Muscle layer of duodenum (tissue), 2 donors: ENCODE measurements at regions not wholly inside any gene's neighbourhood (a gene's known extent, or its start where the extent isn't known, plus 50 kb on each side); places are given as distances from the start of the nearest gene placed in this dataset.
"Not testable (repeated sequence)": the region's sequence is repeated elsewhere in the genome, so short reads cannot be mapped to it uniquely, and the experiment has no call there.

Experiments
- H3K27ac ChIP-seq: one replicate; pipeline ENCODE4 v1.7.0; 2013; ENCODE audit warnings: mild to moderate bottlenecking, low read length
- H3K27me3 ChIP-seq: one replicate; pipeline ENCODE4 v1.7.0; 2013; ENCODE audit warnings: low read depth, mild to moderate bottlenecking, control low read depth, low read length
- H3K36me3 ChIP-seq, 2 donors: one replicate each; pipeline ENCODE4 v1.7.0; 2013; ENCODE audit warnings: low read length in 2 of 2, control low read depth in 1 of 2, mild to moderate bottlenecking in 1 of 2; ENCODE audit not compliant: insufficient read depth in 2 of 2, control insufficient read depth in 1 of 2
- H3K4me1 ChIP-seq, 2 donors: one replicate each; pipeline ENCODE4 v1.7.0; 2013; ENCODE audit warnings: low read length in 2 of 2, mild to moderate bottlenecking in 2 of 2, control low read depth in 1 of 2, moderate library complexity in 1 of 2; ENCODE audit not compliant: insufficient read depth in 2 of 2, control insufficient read depth in 1 of 2
- H3K4me3 ChIP-seq, 2 donors: one replicate each; pipeline ENCODE4 v1.7.0; 2013; ENCODE audit warnings: low read length in 2 of 2, low read depth in 1 of 2, mild to moderate bottlenecking in 1 of 2
- H3K9me3 ChIP-seq, 2 donors: one replicate each; pipeline ENCODE4 v1.7.0; 2013; ENCODE audit warnings: low read length in 2 of 2, control low read depth in 1 of 2, mild to moderate bottlenecking in 1 of 2; ENCODE audit not compliant: control insufficient read depth in 1 of 2
- donor health status: healthy.

GRCh38 chr16:27600381-27600780 is 50.4 kb downstream of the KATNIP start:
- Histone ChIP-seq H3K4me3 (no peak overlapping the region), H3K4me1 (no peaks in the 10 kb centered on the region), H3K36me3 (peaks cover 0 to 10% of the 10 kb centered on the region in 2 donors), H3K9me3 (no peaks in the 10 kb centered on the region), H3K27me3 (no peaks in the 10 kb centered on the region), H3K27ac (no peak overlapping the region)

GRCh38 chr16:27602103-27602502 is 52.2 kb downstream of the KATNIP start:
- Histone ChIP-seq H3K36me3 (peaks cover 0 to 13% of the 10 kb centered on the region in 2 donors), H3K27me3 (no peaks in the 10 kb centered on the region), H3K9me3 (no peaks in the 10 kb centered on the region), H3K27ac (no peak overlapping the region), H3K4me1 (no peaks in the 10 kb centered on the region), H3K4me3 (no peak overlapping the region)

- H3K27me3 ChIP-seq, H3K36me3 ChIP-seq, H3K9me3 ChIP-seq, H3K4me1 ChIP-seq, H3K4me3 ChIP-seq, H3K27ac ChIP-seq: not testable (repeated sequence)
Observed at GRCh38 chr16:27605500-27606106, 55.7 kb downstream of the KATNIP start.

GRCh38 chr16:27611340-27611739 is 61.4 kb downstream of the KATNIP start:
- Histone ChIP-seq H3K36me3 (peaks cover 0 to 9% of the 10 kb centered on the region in 2 donors), H3K27me3 (no peaks in the 10 kb centered on the region), H3K27ac (no peak overlapping the region), H3K4me1 (no peaks in the 10 kb centered on the region), H3K4me3 (no peak overlapping the region), H3K9me3 (no peaks in the 10 kb centered on the region)

- H3K4me3 ChIP-seq, result no peak overlapping the region
- no peaks in the 10 kb centered on the region for H3K4me1 ChIP-seq
- no peaks in the 10 kb centered on the region for H3K9me3 ChIP-seq
- H3K36me3 ChIP-seq, result no peaks in the 10 kb centered on the region
- H3K27ac ChIP-seq, result no peak overlapping the region
- no peaks in the 10 kb centered on the region for H3K27me3 ChIP-seq
Observed at GRCh38 chr16:27613238-27613791, 63.4 kb downstream of the KATNIP start.

- H3K36me3 ChIP-seq, result peaks cover 0 to 11% of the 10 kb centered on the region in 2 donors
- H3K9me3 ChIP-seq, result no peaks in the 10 kb centered on the region
- H3K27ac ChIP-seq, result no peak overlapping the region
- no peaks in the 10 kb centered on the region for H3K4me1 ChIP-seq
- H3K27me3 ChIP-seq, result no peaks in the 10 kb centered on the region
- no peak overlapping the region for H3K4me3 ChIP-seq
Observed at GRCh38 chr16:27617665-27618064, 67.7 kb downstream of the KATNIP start.

GRCh38 chr16:27618165-27618564 is 68.2 kb downstream of the KATNIP start:
- H3K27me3 ChIP-seq, result no peaks in the 10 kb centered on the region
- H3K27ac ChIP-seq, result no peak overlapping the region
- H3K4me3 ChIP-seq, result no peak overlapping the region
- no peaks in the 10 kb centered on the region for H3K4me1 ChIP-seq
- H3K9me3 ChIP-seq, result no peaks in the 10 kb centered on the region
- H3K36me3 ChIP-seq, result peaks cover 0 to 15% of the 10 kb centered on the region in 2 donors

GRCh38 chr16:27618606-27619327 is 68.8 kb downstream of the KATNIP start:
- Histone ChIP-seq H3K9me3 (no peaks in the 10 kb centered on the region), H3K4me1 (no peaks in the 10 kb centered on the region), H3K4me3 (no peak overlapping the region), H3K27me3 (no peaks in the 10 kb centered on the region), H3K27ac (no peak overlapping the region), H3K36me3 (peaks cover 0 to 15% of the 10 kb centered on the region in 2 donors)

GRCh38 chr16:27620541-27620940 is 70.6 kb downstream of the KATNIP start:
- Histone ChIP-seq H3K27ac (no peak overlapping the region), H3K4me1 (peaks cover 5 to 8% of the 10 kb centered on the region in 2 donors), H3K36me3 (peaks cover 0 to 15% of the 10 kb centered on the region in 2 donors), H3K9me3 (no peaks in the 10 kb centered on the region), H3K27me3 (no peaks in the 10 kb centered on the region), H3K4me3 (no peak overlapping the region)

- Histone ChIP-seq H3K9me3 (no peaks in the 10 kb centered on the region), H3K27ac (no peak overlapping the region), H3K4me1 (peaks cover 5 to 15% of the 10 kb centered on the region in 2 donors), H3K27me3 (no peaks in the 10 kb centered on the region), H3K36me3 (peaks cover 0 to 15% of the 10 kb centered on the region in 2 donors), H3K4me3 (no peak overlapping the region)
Observed at GRCh38 chr16:27624154-27625049, 74.5 kb downstream of the KATNIP start.
